Frontal cortex (tissue), 3 donors: ENCODE measurements at regions not wholly inside any gene's neighbourhood (a gene's known extent, or its start where the extent isn't known, plus 50 kb on each side); places are given as distances from the start of the nearest gene placed in this dataset.
A peak's percentile ranks its signal among the peaks of the same experiment; 100 is the strongest.
"Not testable (repeated sequence)": the region's sequence is repeated elsewhere in the genome, so short reads cannot be mapped to it uniquely, and the experiment has no call there.

Experiments
- DNase-seq, 2 donors: peaks; one replicate each; pipeline ENCODE4 v3.0.0; 2012; ENCODE audit warnings: low spot score in 2 of 2
- FAIRE-seq: peaks from 2 replicates; lab custom pipeline; 2012; peaks lifted over from hg19 to GRCh38; lab: Jason Lieb, UNC
- donor health status: control.
- donor health status: control.
- donor health status: control.

DNA sequence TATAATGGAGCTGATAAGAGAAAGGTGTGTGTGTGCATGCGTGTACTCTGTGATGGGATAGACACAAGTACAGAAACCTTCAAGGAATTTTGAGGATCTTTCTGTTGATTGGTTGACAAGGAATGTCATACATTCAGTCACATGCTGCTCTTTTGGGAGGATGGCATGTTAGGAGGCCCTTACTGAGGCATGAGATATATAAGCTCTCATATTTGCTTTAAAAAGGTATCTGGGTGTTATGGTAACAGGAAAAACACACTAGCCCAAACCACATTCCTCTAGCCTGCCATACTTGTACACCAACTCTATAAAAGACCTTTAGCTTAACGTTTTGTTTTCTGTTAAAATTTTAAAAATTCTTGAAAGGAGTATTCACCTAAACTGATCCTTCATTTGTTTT, 72.5 kb upstream of the EGFR start:
- FAIRE-seq: no peak
- no peak for DNase-seq

- FAIRE-seq (no peak), DNase-seq (no peak)
Measured at GRCh38 chr7:54946764-54947163, 72.1 kb upstream of the EGFR start.

GRCh38 chr7:54947266-54947665, 71.6 kb upstream of the EGFR start:
- FAIRE-seq (no peak), DNase-seq (no peak)

DNA sequence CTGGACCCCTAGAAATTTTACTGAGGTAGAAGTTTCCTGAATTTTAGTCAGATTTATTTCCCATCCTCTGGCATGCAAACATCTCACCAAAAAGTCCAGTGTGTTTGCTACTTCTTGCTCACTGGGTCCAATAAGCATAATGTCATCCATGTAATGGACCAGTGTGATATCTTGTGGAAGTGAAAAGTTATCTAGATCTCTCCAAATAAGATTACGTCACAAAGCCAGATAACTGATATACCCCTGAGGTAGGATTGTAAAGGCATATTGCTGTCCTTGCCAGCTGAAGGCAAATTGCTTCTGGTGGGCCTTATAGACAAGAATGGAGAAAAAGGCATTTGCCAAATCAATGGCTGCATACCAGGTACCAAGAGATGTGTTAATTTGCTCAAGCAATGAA, 69.3 kb upstream of the EGFR start:
- not testable (repeated sequence) for FAIRE-seq, DNase-seq

- DNase-seq: no peak
- FAIRE-seq: no peak
Measured at GRCh38 chr7:54955296-54955695, 63.5 kb upstream of the EGFR start.

DNA sequence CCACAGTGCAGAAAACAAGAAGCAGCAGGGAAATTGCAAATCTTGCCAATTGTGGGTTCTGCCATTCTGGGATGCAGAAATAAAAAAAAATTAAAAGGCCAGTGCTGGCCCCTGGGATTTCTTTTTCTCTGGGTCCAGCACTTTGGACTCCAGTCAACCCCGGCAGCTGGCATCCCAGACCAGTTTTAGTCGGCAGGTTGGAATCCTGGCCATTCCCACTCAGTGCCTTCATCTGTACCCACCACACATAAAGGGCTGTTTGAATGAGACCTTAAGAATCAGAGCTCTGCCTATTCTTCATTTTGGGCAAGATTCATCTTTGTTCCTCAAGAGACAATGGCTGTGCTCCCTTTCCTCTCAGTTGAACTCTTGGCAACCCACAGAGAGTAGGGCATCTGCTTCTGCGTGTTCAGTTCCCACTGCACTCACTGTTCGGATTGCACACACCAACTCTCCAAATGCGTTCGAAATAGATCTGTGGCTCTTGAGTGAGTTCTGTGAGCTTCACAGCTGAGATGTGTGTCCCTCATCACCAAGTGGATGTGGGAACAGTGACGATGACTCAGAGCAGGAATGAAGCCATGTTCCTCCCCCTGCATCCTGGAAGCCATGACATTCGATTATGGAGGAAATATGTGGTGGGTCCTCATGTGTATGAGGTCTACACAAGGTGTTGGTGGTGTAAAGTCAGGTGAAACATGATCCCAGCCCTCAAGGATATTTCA, 63.0 kb upstream of the EGFR start:
- FAIRE-seq: no peak
- peak in 1 of 2 donors; percentile 17 for DNase-seq

GRCh38 chr7:54956865-54957264, 62.0 kb upstream of the EGFR start:
- FAIRE-seq (no peak), DNase-seq (no peak)

- DNase-seq: no peak
- FAIRE-seq: no peak
Measured at GRCh38 chr7:54960517-54960916, 58.3 kb upstream of the EGFR start.

GRCh38 chr7:54961391-54961790, 57.4 kb upstream of the EGFR start:
- FAIRE-seq (no peak), DNase-seq (no peak)

GRCh38 chr7:54963155-54963554, 55.7 kb upstream of the EGFR start:
- DNase-seq: no peak
- no peak for FAIRE-seq

GRCh38 chr7:54964136-54964535, 54.7 kb upstream of the EGFR start:
- DNase-seq (no peak), FAIRE-seq (no peak)

DNA sequence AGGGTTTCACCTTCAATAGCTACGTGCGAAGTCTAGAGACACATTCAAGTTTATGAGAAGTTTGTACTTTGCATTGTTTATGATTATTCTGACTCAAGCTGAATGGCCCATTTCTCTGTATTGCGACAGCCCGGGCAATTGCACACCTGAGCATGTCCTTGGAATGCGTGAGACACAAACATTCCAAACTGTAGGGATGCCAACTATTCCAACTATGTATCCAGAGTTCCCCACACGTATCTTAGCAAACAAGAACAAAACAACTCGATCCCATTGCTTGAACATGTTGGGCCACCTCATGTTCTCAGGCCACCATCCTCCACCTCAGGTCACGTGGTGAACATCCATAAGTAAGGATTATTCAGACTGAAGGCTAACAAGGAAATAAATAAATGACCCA, 51.4 kb upstream of the EGFR start:
- DNase-seq (no peak), FAIRE-seq (no peak)

DNA sequence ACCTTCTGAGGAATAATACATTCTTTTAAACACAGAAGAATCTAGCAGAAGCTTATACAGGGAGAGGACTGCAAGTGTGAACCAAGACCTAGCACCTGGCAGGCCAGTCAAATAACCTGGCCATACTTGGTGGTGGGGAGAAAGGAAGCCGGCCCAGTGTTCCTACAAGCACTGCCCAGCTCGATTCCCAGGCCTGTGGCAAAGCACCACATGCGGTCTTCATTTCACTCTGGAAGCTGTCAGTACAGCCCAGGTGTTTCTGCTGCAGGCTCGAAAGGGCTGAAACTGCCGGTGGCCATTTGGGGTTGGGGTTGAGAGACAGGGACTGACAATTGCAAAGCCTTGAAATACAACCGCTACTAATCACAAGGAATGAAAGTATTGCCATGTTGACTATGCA, 50.8 kb upstream of the EGFR start:
- no peak for DNase-seq
- no peak for FAIRE-seq
